ENCODE measurements at regions not wholly inside any gene's neighbourhood (a gene's known extent, or its start where the extent isn't known, plus 50 kb on each side); places are given as distances from the start of the nearest gene placed in this dataset.

GRCh38 chr4:144411700-144412099 is 234.3 kb upstream of the HHIP start:
- no peaks in the 10 kb centered on the region for H3K79me2 ChIP-seq (ENCODE audit: control insufficient read depth, insufficient read depth, low read length)
- POLR2A ChIA-PET, result no interaction called here
- H3K27me3 ChIP-seq (ENCODE audit: control insufficient read depth in 2 of 2, insufficient read depth in 2 of 2, low read length in 2 of 2), result no peaks in the 10 kb centered on the region
- FAIRE-seq (no peak), DNase-seq (ENCODE audit: extremely low read depth in 1 of 4, low spot score in 3 of 4) (no peak), ATAC-seq (no peak)
- no TSS peak for BruUV-seq (replicated peaks)
- H3K4me1 ChIP-seq (replicated peaks in 1 of 2; ENCODE audit: control insufficient read depth in 2 of 2, insufficient read depth in 2 of 2, low read length in 2 of 2), result no peaks in the 10 kb centered on the region
- H3K27ac ChIP-seq (ENCODE audit: extremely low read depth, low read depth, low read length), result no peak overlapping the region
- CTCF ChIA-PET (ENCODE audit: low intra/inter-chr PET ratio), result no interaction called here
- TF ChIP-seq ZNF316 (IDR thresholded peaks at IDR 0.05) (no peak), GTF2F1 (IDR thresholded peaks at IDR 0.05; ENCODE audit: low read depth, low read length) (no peak), RBM39 (optimal IDR thresholded peaks at IDR 0.05; ENCODE audit: low read depth, low read length) (no peak), GATAD2B (IDR thresholded peaks at IDR 0.05; ENCODE audit: borderline replicate concordance) (no peak), MTA2 (IDR thresholded peaks at IDR 0.05; ENCODE audit: low read depth) (no peak), ZBTB17 (CRISPR knock-in tag; IDR thresholded peaks at IDR 0.05) (no peak), PHF20 (IDR thresholded peaks at IDR 0.05; ENCODE audit: partially characterized antibody) (no peak), HDAC3 (IDR thresholded peaks at IDR 0.05; ENCODE audit: borderline replicate concordance, partially characterized antibody) (no peak), NCOA4 (IDR thresholded peaks at IDR 0.05; ENCODE audit: partially characterized antibody) (no peak), CBX2 (IDR thresholded peaks at IDR 0.05; ENCODE audit: insufficient read depth, low read length, poor library complexity, severe bottlenecking) (no peak)
- TF ChIP-seq, protein P1, sequence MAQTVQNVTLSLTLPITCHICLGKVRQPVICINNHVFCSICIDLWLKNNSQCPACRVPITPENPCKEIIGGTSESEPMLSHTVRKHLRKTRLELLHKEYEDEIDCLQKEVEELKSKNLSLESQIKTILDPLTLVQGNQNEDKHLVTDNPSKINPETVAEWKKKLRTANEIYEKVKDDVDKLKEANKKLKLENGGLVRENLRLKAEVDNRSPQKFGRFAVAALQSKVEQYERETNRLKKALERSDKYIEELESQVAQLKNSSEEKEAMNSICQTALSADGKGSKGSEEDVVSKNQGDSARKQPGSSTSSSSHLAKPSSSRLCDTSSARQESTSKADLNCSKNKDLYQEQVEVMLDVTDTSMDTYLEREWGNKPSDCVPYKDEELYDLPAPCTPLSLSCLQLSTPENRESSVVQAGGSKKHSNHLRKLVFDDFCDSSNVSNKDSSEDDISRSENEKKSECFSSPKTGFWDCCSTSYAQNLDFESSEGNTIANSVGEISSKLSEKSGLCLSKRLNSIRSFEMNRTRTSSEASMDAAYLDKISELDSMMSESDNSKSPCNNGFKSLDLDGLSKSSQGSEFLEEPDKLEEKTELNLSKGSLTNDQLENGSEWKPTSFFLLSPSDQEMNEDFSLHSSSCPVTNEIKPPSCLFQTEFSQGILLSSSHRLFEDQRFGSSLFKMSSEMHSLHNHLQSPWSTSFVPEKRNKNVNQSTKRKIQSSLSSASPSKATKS (CRISPR knock-in tag; IDR thresholded peaks at IDR 0.05), result no peak
- TF ChIP-seq, protein P2, sequence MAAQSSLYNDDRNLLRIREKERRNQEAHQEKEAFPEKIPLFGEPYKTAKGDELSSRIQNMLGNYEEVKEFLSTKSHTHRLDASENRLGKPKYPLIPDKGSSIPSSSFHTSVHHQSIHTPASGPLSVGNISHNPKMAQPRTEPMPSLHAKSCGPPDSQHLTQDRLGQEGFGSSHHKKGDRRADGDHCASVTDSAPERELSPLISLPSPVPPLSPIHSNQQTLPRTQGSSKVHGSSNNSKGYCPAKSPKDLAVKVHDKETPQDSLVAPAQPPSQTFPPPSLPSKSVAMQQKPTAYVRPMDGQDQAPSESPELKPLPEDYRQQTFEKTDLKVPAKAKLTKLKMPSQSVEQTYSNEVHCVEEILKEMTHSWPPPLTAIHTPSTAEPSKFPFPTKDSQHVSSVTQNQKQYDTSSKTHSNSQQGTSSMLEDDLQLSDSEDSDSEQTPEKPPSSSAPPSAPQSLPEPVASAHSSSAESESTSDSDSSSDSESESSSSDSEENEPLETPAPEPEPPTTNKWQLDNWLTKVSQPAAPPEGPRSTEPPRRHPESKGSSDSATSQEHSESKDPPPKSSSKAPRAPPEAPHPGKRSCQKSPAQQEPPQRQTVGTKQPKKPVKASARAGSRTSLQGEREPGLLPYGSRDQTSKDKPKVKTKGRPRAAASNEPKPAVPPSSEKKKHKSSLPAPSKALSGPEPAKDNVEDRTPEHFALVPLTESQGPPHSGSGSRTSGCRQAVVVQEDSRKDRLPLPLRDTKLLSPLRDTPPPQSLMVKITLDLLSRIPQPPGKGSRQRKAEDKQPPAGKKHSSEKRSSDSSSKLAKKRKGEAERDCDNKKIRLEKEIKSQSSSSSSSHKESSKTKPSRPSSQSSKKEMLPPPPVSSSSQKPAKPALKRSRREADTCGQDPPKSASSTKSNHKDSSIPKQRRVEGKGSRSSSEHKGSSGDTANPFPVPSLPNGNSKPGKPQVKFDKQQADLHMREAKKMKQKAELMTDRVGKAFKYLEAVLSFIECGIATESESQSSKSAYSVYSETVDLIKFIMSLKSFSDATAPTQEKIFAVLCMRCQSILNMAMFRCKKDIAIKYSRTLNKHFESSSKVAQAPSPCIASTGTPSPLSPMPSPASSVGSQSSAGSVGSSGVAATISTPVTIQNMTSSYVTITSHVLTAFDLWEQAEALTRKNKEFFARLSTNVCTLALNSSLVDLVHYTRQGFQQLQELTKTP (IDR thresholded peaks at IDR 0.05; ENCODE audit: low read depth in 1 of 2, partially characterized antibody in 2 of 2), result no peak
- H2AFZ ChIP-seq (ENCODE audit: low read depth, low read length), result no peak overlapping the region
- H3K4me2 ChIP-seq (ENCODE audit: insufficient read depth, low read length), result no peak overlapping the region
- H4K20me1 ChIP-seq (replicated peaks; ENCODE audit: control insufficient read depth, insufficient read depth, low read length), result no peaks in the 10 kb centered on the region
- H3K4me3 ChIP-seq, result no peak overlapping the region
- intact Hi-C loops (cut with micrococcal nuclease), result no loop called here
- in situ Hi-C loops (cut with MboI), result no loop called here
- H3K9me1 ChIP-seq (ENCODE audit: control insufficient read depth, insufficient read depth, low read length), result no peaks in the 10 kb centered on the region
- no peaks in the 10 kb centered on the region for H3K9me3 ChIP-seq (replicated peaks; ENCODE audit: control insufficient read depth, insufficient read depth, low read depth, low read length)
- H3K36me3 ChIP-seq (ENCODE audit: control insufficient read depth, insufficient read depth, low read length), result no peaks in the 10 kb centered on the region
- no peak overlapping the region for H3K9ac ChIP-seq (ENCODE audit: insufficient read depth in 1 of 2, low read depth in 2 of 2, low read length in 2 of 2)
